ENCODE measurements at regions not wholly inside any gene's neighbourhood (a gene's known extent, or its start where the extent isn't known, plus 50 kb on each side); places are given as distances from the start of the nearest gene placed in this dataset.

- Histone ChIP-seq H3K27me3 (ENCODE audit: insufficient read depth, low read length) (no peaks in the 10 kb centered on the region), H3K9me2 (ENCODE audit: insufficient read depth) (no peaks in the 10 kb centered on the region), H2AFZ (ENCODE audit: low read depth, low read length, poor library complexity, severe bottlenecking) (no peak overlapping the region), H3K4me1 (ENCODE audit: control insufficient read depth in 1 of 2, insufficient read depth in 2 of 2, low read length in 2 of 2) (no peaks in the 10 kb centered on the region), H4K20me1 (ENCODE audit: insufficient read depth) (no peaks in the 10 kb centered on the region), H3K9ac (ENCODE audit: low read length) (no peak overlapping the region), H3K79me2 (ENCODE audit: insufficient read depth, low read length) (no peaks in the 10 kb centered on the region), H3K9me3 (ENCODE audit: control insufficient read depth in 1 of 2, insufficient read depth in 1 of 2, low read depth in 1 of 2, low read length in 2 of 2) (peaks cover 3 to 7% of the 10 kb centered on the region in 2 experiments; a peak in 1 of 4 replicates), H3K4me3 (replicated peaks in 1 of 2; ENCODE audit: low read depth in 1 of 2, low read length in 2 of 2) (no peak overlapping the region), H3K27ac (ENCODE audit: low read depth, low read length) (no peak overlapping the region), H3K4me2 (ENCODE audit: low read length) (no peak overlapping the region), H3K36me3 (ENCODE audit: control insufficient read depth in 1 of 2, insufficient read depth in 2 of 2, low read length in 2 of 2) (no peaks in the 10 kb centered on the region; a peak in 1 of 4 replicates)
- DNase-seq (ENCODE audit: low read depth, low spot score) = no peak
- POLR2A ChIA-PET = no interaction called here
- no TSS peak for BruUV-seq (replicated peaks)
- CTCF ChIA-PET = no interaction called here
- TF ChIP-seq YY1 (IDR thresholded peaks at IDR 0.05; ENCODE audit: extremely low read depth, insufficient replicate concordance, low read depth, low read length) (no peak), JUND (IDR thresholded peaks at IDR 0.05) (no peak), POLR2AphosphoS5 (IDR thresholded peaks at IDR 0.05; ENCODE audit: low read depth, low read length) (no peak), CEBPB (IDR thresholded peaks at IDR 0.05; ENCODE audit: low read depth) (no peak), ATF3 (IDR thresholded peaks at IDR 0.05) (no peak), EZH2phosphoT487 (IDR thresholded peaks at IDR 0.05; ENCODE audit: borderline replicate concordance) (no peak), POLR2A (IDR thresholded peaks at IDR 0.05; ENCODE audit: borderline replicate concordance, extremely low read depth, insufficient read depth, insufficient read length) (no peak), EZH2 (IDR thresholded peaks at IDR 0.05) (no peak)
- intact Hi-C loops (cut with micrococcal nuclease) = no loop called here
- RAD21 ChIA-PET (ENCODE audit: low non-redundant PET in 1 of 2, low total read pairs in 2 of 2, uncharacterized antibody in 2 of 2, unreplicated experiment in 2 of 2) = no interaction called here
- no peak for ATAC-seq
Measured at GRCh38 chr1:163785868-163786405, 464.2 kb downstream of the NUF2 start.

- H3K27ac ChIP-seq (ENCODE audit: low read depth, low read length) = no peak overlapping the region
- TF ChIP-seq MAX (IDR thresholded peaks at IDR 0.05) (no peak), ATF3 (IDR thresholded peaks at IDR 0.05) (no peak), TCF7L2 (IDR thresholded peaks at IDR 0.05; ENCODE audit: borderline replicate concordance, extremely low read depth, insufficient read depth, insufficient read length) (no peak), REST (IDR thresholded peaks at IDR 0.05; ENCODE audit: low read depth) (no peak), SRF (IDR thresholded peaks at IDR 0.05; ENCODE audit: low read depth) (no peak), EGR1 (IDR thresholded peaks at IDR 0.05; ENCODE audit: low read depth) (no peak), POLR2A (IDR thresholded peaks at IDR 0.05; ENCODE audit: borderline replicate concordance, extremely low read depth, insufficient read depth, insufficient read length) (no peak), YY1 (IDR thresholded peaks at IDR 0.05; ENCODE audit: extremely low read depth, insufficient replicate concordance, low read depth, low read length) (no peak), POLR2AphosphoS5 (IDR thresholded peaks at IDR 0.05; ENCODE audit: low read depth, low read length) (no peak), JUND (IDR thresholded peaks at IDR 0.05) (no peak), EZH2phosphoT487 (IDR thresholded peaks at IDR 0.05; ENCODE audit: borderline replicate concordance) (no peak), SP1 (IDR thresholded peaks at IDR 0.05; ENCODE audit: low read depth) (no peak), RAD21 (IDR thresholded peaks at IDR 0.05; ENCODE audit: low read depth) (no peak), SIN3A (IDR thresholded peaks at IDR 0.05; ENCODE audit: low read depth) (no peak)
- ATAC-seq (no peak), DNase-seq (ENCODE audit: low read depth, low spot score) (no peak)
- no peaks in the 10 kb centered on the region for H3K4me1 ChIP-seq (ENCODE audit: control insufficient read depth in 1 of 2, insufficient read depth in 2 of 2, low read length in 2 of 2)
- H3K36me3 ChIP-seq (ENCODE audit: control insufficient read depth in 1 of 2, insufficient read depth in 2 of 2, low read length in 2 of 2) = no peaks in the 10 kb centered on the region; a peak in 1 of 4 replicates
- H3K9me3 ChIP-seq (ENCODE audit: control insufficient read depth in 1 of 2, insufficient read depth in 1 of 2, low read depth in 1 of 2, low read length in 2 of 2) = no peaks in the 10 kb centered on the region
- H2AFZ ChIP-seq (ENCODE audit: low read depth, low read length, poor library complexity, severe bottlenecking) = no peak overlapping the region
- BruUV-seq (replicated peaks) = no TSS peak
- no peak overlapping the region for H3K9ac ChIP-seq (ENCODE audit: low read length)
- ChIA-PET CTCF (no interaction called here), POLR2A (no interaction called here), RAD21 (ENCODE audit: low non-redundant PET in 1 of 2, low total read pairs in 2 of 2, uncharacterized antibody in 2 of 2, unreplicated experiment in 2 of 2) (no interaction called here)
- H3K79me2 ChIP-seq (ENCODE audit: insufficient read depth, low read length) = no peaks in the 10 kb centered on the region
- intact Hi-C loops (cut with micrococcal nuclease) = no loop called here
- H4K20me1 ChIP-seq (ENCODE audit: insufficient read depth) = no peaks in the 10 kb centered on the region
- H3K4me2 ChIP-seq (ENCODE audit: low read length) = no peak overlapping the region
- no peaks in the 10 kb centered on the region for H3K27me3 ChIP-seq (ENCODE audit: insufficient read depth, low read length)
- no peak overlapping the region for H3K4me3 ChIP-seq (replicated peaks in 1 of 2; ENCODE audit: low read depth in 1 of 2, low read length in 2 of 2)
- H3K9me2 ChIP-seq (ENCODE audit: insufficient read depth) = no peaks in the 10 kb centered on the region
Measured at GRCh38 chr1:163789911-163790310, 468.2 kb downstream of the NUF2 start.

Data from HCT116 (cell line).